ENCODE measurements at regions not wholly inside any gene's neighbourhood (a gene's known extent, or its start where the extent isn't known, plus 50 kb on each side); places are given as distances from the start of the nearest gene placed in this dataset.

DNA sequence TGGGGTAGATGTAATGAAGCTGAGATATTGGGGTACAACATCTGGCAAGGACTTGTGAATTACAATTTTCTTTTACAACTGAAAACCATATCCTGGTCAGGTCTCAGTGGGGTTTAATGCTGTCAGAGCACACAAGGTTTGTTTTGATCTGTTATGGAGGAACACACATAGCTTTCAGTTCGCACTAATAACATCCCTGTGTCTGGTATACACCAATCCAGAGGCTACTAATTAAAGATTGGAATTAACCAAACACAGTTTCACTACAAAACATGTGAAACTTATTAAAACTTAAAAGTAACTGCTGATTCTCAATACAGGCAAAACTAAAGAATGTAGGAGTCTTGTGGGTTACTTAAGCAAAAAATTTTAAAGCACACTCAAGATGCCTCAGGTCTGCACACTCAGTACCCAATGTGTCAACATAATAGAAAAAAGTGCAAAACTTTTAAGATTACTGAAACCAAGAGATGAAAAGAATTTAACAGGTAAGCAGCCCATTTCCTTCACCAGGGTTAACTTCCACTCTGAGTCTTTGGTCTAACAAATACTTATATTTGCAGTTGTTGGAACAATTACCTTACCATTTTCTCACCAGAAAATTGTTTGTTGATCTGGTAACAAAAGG lies 77.4 kb downstream of the LLPH start (continued):
- TF ChIP-seq ASH2L (IDR thresholded peaks at IDR 0.05; ENCODE audit: low read length) = no peak
- TF ChIP-seq TCF12 (IDR thresholded peaks at IDR 0.05; ENCODE audit: low read depth, low read length) = no peak
